ENCODE measurements at regions not wholly inside any gene's neighbourhood (a gene's known extent, or its start where the extent isn't known, plus 50 kb on each side); places are given as distances from the start of the nearest gene placed in this dataset.

GRCh38 chr2:65532937-65533336 lies 100.5 kb upstream of the SPRED2 start (continued):
- no peak for TF ChIP-seq HDAC6 (IDR thresholded peaks at IDR 0.05; ENCODE audit: low read depth, low read length)
- no peak for TF ChIP-seq KDM5A (IDR thresholded peaks at IDR 0.05; ENCODE audit: low read length)
- TF ChIP-seq SP2 (IDR thresholded peaks at IDR 0.05; ENCODE audit: low read length) = no peak
- no peak for TF ChIP-seq CTCF (IDR thresholded peaks at IDR 0.05; ENCODE audit: control extremely low read depth in 1 of 3, insufficient read depth in 1 of 3, low read depth in 1 of 3, low read length in 3 of 3)
